ENCODE measurements at regions not wholly inside any gene's neighbourhood (a gene's known extent, or its start where the extent isn't known, plus 50 kb on each side); places are given as distances from the start of the nearest gene placed in this dataset.

- Mint-ChIP-seq H3K4me1 (no peaks in the 10 kb centered on the region), H3K27ac (no peak overlapping the region), H3K4me3 (no peak overlapping the region), H3K9me3 (peaks cover 2 to 21% (median 7%) of the 10 kb centered on the region in 6 donors), H3K27me3 (ENCODE audit: low read depth in 3 of 3) (no peaks in the 10 kb centered on the region), H3K36me3 (no peaks in the 10 kb centered on the region)
- DNase-seq, result no peak
Observed at GRCh38 chr11:28539239-28540030, 431.2 kb downstream of the METTL15 start.

DNA sequence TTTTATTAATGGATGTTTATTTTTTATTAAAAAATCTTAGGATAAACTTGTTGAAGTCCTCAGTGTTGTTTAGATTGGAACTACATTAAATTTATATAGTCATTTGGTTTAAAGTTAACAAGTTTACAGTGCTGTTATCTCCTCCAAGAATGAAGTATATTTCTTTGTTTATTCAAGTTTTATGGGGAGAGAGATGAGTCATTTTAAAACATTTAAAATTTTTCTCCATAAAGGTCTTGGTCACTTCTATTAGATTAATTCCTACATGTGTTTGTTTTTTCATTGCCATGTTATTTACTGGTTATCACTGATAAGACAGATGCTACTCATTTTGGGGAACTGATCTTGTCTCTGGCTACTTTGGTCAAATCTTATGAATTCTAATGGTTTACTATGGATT, 429.6 kb downstream of the METTL15 start:
- Mint-ChIP-seq H3K4me1 (no peaks in the 10 kb centered on the region), H3K27me3 (ENCODE audit: low read depth in 3 of 3) (no peaks in the 10 kb centered on the region), H3K36me3 (no peaks in the 10 kb centered on the region), H3K9me3 (peaks cover 2 to 20% (median 6%) of the 10 kb centered on the region in 6 donors), H3K4me3 (no peak overlapping the region), H3K27ac (no peak overlapping the region)
- DNase-seq, result no peak

DNA sequence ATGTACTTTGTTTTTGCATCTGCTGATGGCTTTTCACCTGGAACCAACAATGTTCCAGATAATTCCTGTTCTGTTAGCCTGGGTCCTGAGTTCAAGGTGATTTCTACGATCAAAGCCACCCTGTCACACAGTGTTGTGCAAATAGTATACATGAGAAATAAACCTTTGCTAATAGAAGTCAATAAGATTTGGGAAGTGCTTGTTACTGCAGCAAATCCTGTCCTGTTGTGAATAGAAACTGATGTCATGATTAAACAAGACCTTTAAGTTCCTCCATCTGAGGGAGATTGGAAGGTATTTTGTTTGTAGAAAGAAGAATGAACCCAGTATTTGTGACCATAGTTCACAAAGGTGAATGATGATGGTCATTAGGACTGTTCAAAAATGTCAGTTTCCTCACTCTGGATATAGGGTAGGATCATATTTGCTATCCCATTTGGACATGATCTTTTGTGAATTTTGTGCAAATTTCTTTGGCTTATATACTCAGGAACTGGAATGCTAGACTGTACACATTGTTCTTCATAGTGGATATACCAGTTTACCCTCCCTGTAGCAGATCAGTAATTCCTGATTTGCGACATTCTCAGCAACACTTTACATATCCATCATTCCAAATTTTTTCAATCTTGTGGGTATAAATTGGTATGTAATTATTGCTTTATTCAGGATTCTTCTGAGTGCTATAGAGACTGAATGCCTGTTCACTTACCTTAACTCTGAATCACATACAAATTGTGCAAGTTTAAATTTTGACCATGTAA, 428.5 kb downstream of the METTL15 start:
- peaks cover 2 to 20% (median 5%) of the 10 kb centered on the region in 6 donors for H3K9me3 Mint-ChIP-seq
- no peak for DNase-seq
- no peaks in the 10 kb centered on the region for H3K4me1 Mint-ChIP-seq
- no peak overlapping the region for H3K4me3 Mint-ChIP-seq
- H3K27me3 Mint-ChIP-seq (ENCODE audit: low read depth in 3 of 3), result peaks cover 0 to under 1% (median 0%) of the 10 kb centered on the region in 3 donors
- no peak overlapping the region for H3K27ac Mint-ChIP-seq
- H3K36me3 Mint-ChIP-seq, result no peaks in the 10 kb centered on the region

GRCh38 chr11:28535677-28536076, 427.5 kb downstream of the METTL15 start:
- no peaks in the 10 kb centered on the region for H3K36me3 Mint-ChIP-seq

GRCh38 chr11:28529540-28530410, 421.6 kb downstream of the METTL15 start:
- H3K9me3 Mint-ChIP-seq, result peaks cover 3 to 26% (median 13%) of the 10 kb centered on the region in 6 donors
- H3K27ac Mint-ChIP-seq, result no peak overlapping the region
- peaks cover 0 to 5% (median 0%) of the 10 kb centered on the region in 3 donors for H3K27me3 Mint-ChIP-seq (ENCODE audit: low read depth in 3 of 3)
- H3K36me3 Mint-ChIP-seq, result no peaks in the 10 kb centered on the region
- DNase-seq, result no peak
- H3K4me3 Mint-ChIP-seq, result no peak overlapping the region
- no peaks in the 10 kb centered on the region for H3K4me1 Mint-ChIP-seq

More at GRCh38 chr11:28535677-28536076, 427.5 kb downstream of the METTL15 start:
- no peak overlapping the region for H3K27ac Mint-ChIP-seq
- no peak for DNase-seq
- peaks cover 0 to 4% (median 0%) of the 10 kb centered on the region in 3 donors for H3K27me3 Mint-ChIP-seq (ENCODE audit: low read depth in 3 of 3)
- H3K4me1 Mint-ChIP-seq, result no peaks in the 10 kb centered on the region
- peaks cover 2 to 20% (median 3%) of the 10 kb centered on the region in 6 donors for H3K9me3 Mint-ChIP-seq
- no peak overlapping the region for H3K4me3 Mint-ChIP-seq

GRCh38 chr11:28529046-28529445, 420.9 kb downstream of the METTL15 start:
- Mint-ChIP-seq H3K4me3 (no peak overlapping the region), H3K9me3 (peaks cover 10 to 33% (median 18%) of the 10 kb centered on the region in 6 donors), H3K27ac (no peak overlapping the region), H3K4me1 (no peaks in the 10 kb centered on the region), H3K27me3 (ENCODE audit: low read depth in 3 of 3) (peaks cover 0 to 5% (median 0%) of the 10 kb centered on the region in 3 donors), H3K36me3 (peaks cover 0 to 4% (median 4%) of the 10 kb centered on the region in 3 donors)
- no peak for DNase-seq

- H3K27ac Mint-ChIP-seq, result no peak overlapping the region
- peaks cover 0 to 4% (median 4%) of the 10 kb centered on the region in 3 donors for H3K36me3 Mint-ChIP-seq
- no peaks in the 10 kb centered on the region for H3K4me1 Mint-ChIP-seq
- peaks cover 13 to 41% (median 21%) of the 10 kb centered on the region in 6 donors for H3K9me3 Mint-ChIP-seq
- H3K27me3 Mint-ChIP-seq (ENCODE audit: low read depth in 3 of 3), result peaks cover 0 to 5% (median 0%) of the 10 kb centered on the region in 3 donors
- H3K4me3 Mint-ChIP-seq, result no peak overlapping the region
- DNase-seq, result no peak
Observed at GRCh38 chr11:28528217-28528616, 420.0 kb downstream of the METTL15 start.

GRCh38 chr11:28526406-28526751, 418.2 kb downstream of the METTL15 start:
- Mint-ChIP-seq H3K27me3 (ENCODE audit: low read depth in 3 of 3) (peaks cover 0 to 2% (median 0%) of the 10 kb centered on the region in 3 donors), H3K4me3 (no peak overlapping the region), H3K9me3 (peaks cover 15 to 48% (median 23%) of the 10 kb centered on the region in 6 donors), H3K36me3 (peaks cover 0 to 4% (median 4%) of the 10 kb centered on the region in 3 donors), H3K4me1 (no peaks in the 10 kb centered on the region), H3K27ac (no peak overlapping the region)
- no peak for DNase-seq

- DNase-seq, result no peak
- no peak overlapping the region for H3K27ac Mint-ChIP-seq
- H3K9me3 Mint-ChIP-seq, result peaks cover 13 to 48% (median 23%) of the 10 kb centered on the region in 6 donors
- no peaks in the 10 kb centered on the region for H3K4me1 Mint-ChIP-seq
- H3K36me3 Mint-ChIP-seq, result peaks cover 0 to 4% (median 4%) of the 10 kb centered on the region in 3 donors
- H3K4me3 Mint-ChIP-seq, result no peak overlapping the region
- peaks cover 0 to 2% (median 1%) of the 10 kb centered on the region in 3 donors for H3K27me3 Mint-ChIP-seq (ENCODE audit: low read depth in 3 of 3)
Observed at GRCh38 chr11:28525636-28526405, 417.6 kb downstream of the METTL15 start.

GRCh38 chr11:28524098-28524497, 415.9 kb downstream of the METTL15 start:
- H3K4me3 Mint-ChIP-seq, result no peak overlapping the region
- peaks cover 0 to 4% (median 4%) of the 10 kb centered on the region in 3 donors for H3K36me3 Mint-ChIP-seq
- no peaks in the 10 kb centered on the region for H3K4me1 Mint-ChIP-seq
- peaks cover 13 to 57% (median 23%) of the 10 kb centered on the region in 6 donors for H3K9me3 Mint-ChIP-seq
- peaks cover 0 to 2% (median 1%) of the 10 kb centered on the region in 3 donors for H3K27me3 Mint-ChIP-seq (ENCODE audit: low read depth in 3 of 3)
- DNase-seq, result no peak
- H3K27ac Mint-ChIP-seq, result no peak overlapping the region

DNA sequence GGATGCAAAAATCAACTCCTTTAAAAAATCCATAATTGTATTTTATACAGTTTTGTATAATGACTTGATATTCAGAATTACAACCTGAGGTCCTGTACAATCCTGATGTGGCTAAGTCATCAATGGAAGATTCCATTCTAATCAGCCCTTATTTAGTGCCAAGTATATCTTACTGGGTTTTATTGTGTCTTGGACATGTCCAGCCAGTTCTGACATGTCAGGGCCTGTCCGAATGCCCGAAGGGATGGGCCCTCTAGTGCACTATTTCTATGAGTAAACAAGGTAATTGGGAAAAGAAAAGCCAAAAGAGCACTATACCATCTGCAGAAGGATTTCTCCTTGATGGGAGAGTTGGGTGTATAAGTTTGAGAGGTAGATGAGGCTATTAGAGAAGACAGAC, 412.9 kb downstream of the METTL15 start:
- H3K27me3 Mint-ChIP-seq (ENCODE audit: low read depth in 3 of 3), result peaks cover 0 to 2% (median 0%) of the 10 kb centered on the region in 3 donors
- H3K27ac Mint-ChIP-seq, result no peak overlapping the region
- no peaks in the 10 kb centered on the region for H3K4me1 Mint-ChIP-seq
- H3K4me3 Mint-ChIP-seq, result no peak overlapping the region
- H3K36me3 Mint-ChIP-seq, result peaks cover 0 to 4% (median 4%) of the 10 kb centered on the region in 3 donors
- H3K9me3 Mint-ChIP-seq, result peaks cover 10 to 57% (median 21%) of the 10 kb centered on the region in 6 donors
- DNase-seq, result no peak

DNA sequence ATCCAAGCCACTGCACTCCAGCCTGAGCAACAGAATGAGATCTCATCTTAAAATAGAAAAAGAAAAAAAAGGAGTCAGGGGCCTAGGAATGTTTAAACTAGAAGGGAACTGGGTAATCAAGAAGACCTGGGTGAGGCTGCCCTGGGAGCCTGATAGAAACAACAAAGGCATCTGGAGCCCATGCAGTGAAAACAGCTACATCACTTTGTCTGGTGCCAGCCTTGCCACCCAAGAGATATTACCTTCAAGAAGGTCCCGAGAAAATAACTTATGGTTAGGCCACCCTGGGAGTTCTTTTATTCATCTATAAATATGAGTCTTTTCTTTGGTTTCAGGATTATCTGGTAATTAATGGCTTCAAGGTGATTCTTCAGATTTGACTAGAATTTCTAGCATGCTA, 412.1 kb downstream of the METTL15 start:
- no peaks in the 10 kb centered on the region for H3K4me1 Mint-ChIP-seq
- no peak for DNase-seq
- no peak overlapping the region for H3K4me3 Mint-ChIP-seq
- H3K36me3 Mint-ChIP-seq, result peaks cover 0 to 4% (median 4%) of the 10 kb centered on the region in 3 donors
- H3K27ac Mint-ChIP-seq, result no peak overlapping the region
- H3K27me3 Mint-ChIP-seq (ENCODE audit: low read depth in 3 of 3), result peaks cover 0 to 2% (median 0%) of the 10 kb centered on the region in 3 donors
- peaks cover 10 to 54% (median 21%) of the 10 kb centered on the region in 6 donors for H3K9me3 Mint-ChIP-seq

DNA sequence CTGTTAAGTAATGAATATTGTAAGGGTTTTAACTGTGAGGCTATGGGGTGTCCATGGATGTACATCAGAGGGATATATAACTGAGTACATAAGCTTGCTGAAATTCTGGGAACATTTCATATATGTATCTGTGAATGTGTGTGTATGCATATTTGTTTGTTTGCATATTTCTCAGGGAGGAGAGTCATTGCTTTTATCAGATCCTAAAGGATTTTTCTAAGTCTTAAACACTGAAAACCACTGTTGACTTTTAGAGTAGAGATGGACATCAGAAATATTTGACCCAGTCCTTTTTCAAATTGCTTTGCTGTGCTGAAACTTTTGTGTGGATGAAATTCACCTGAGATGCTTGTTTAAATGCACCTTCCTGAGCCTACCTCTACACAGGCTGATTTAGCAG, 410.6 kb downstream of the METTL15 start:
- Mint-ChIP-seq H3K36me3 (no peaks in the 10 kb centered on the region), H3K9me3 (peaks cover 4 to 53% (median 10%) of the 10 kb centered on the region in 6 donors), H3K4me1 (no peaks in the 10 kb centered on the region), H3K27ac (no peak overlapping the region), H3K27me3 (ENCODE audit: low read depth in 3 of 3) (peaks cover 0 to 2% (median 0%) of the 10 kb centered on the region in 3 donors), H3K4me3 (no peak overlapping the region)
- no peak for DNase-seq
